PC-3 (cell line): ENCODE measurements at regions not wholly inside any gene's neighbourhood (a gene's known extent, or its start where the extent isn't known, plus 50 kb on each side); places are given as distances from the start of the nearest gene placed in this dataset.
"Not testable (repeated sequence)": the region's sequence is repeated elsewhere in the genome, so short reads cannot be mapped to it uniquely, and the experiment has no call there.

Source experiments
- ATAC-seq: fragments of 200-7000 bp; cut with Tn5 transposase; 2 replicates; pipeline ENCODE4 v1.9.1; 2020; ENCODE audit warnings: mild to moderate bottlenecking, moderate library complexity
- BruUV-seq: library from RNA; stranded (reverse); fragments of 400-500 nt; replicated peaks from 2 replicates; lab custom pipeline; 2021; lab: Mats Ljungman, UMichigan
- CTCF ChIA-PET: fragments of 300-600 bp; sonication (Branson Sonifier 250); formaldehyde crosslinking; loops from one replicate; lab custom pipeline; 2022; ENCODE audit warnings: antibody characterized with exemption; lab: Charles Lee
- POLR2A ChIA-PET: fragments of 300-600 bp; sonication (Branson Sonifier 250); formaldehyde crosslinking; loops from one replicate; lab custom pipeline; 2022; ENCODE audit warnings: antibody characterized with exemption; ENCODE audit not compliant: unreplicated experiment; lab: Charles Lee
- DNase-seq: peaks from one replicate; pipeline ENCODE4 v3.0.0-alpha.2; 2015
- H2AFZ ChIP-seq: fragments of 300-600 bp; sonication (generic); 2 replicates; pipeline ENCODE4 v1.6.0; 2016; ENCODE audit warnings: antibody characterized with exemption, low read length
- H3F3A ChIP-seq: fragments of 300-600 bp; sonication (generic); one replicate; pipeline ENCODE4 v1.6.0; 2017; ENCODE audit warnings: antibody characterized with exemption, low read length, control low read depth, mild to moderate bottlenecking; ENCODE audit not compliant: unreplicated experiment
- H3K27ac ChIP-seq: fragments of 300-600 bp; sonication (generic); 2 replicates; pipeline ENCODE4 v1.5.1; 2016; ENCODE audit warnings: mild to moderate bottlenecking, low read length
- H3K27me3 ChIP-seq: fragments of 300-600 bp; sonication (generic); 2 replicates; pipeline ENCODE4 v1.6.1; 2016; ENCODE audit warnings: low read length, mixed read lengths
- H3K36me3 ChIP-seq: fragments of 300-600 bp; sonication (generic); 2 replicates; pipeline ENCODE4 v1.6.1; 2016; ENCODE audit warnings: low read depth, mixed run types, low read length, mixed read lengths
- H3K4me1 ChIP-seq: fragments of 300-600 bp; sonication (generic); 2 replicates; pipeline ENCODE4 v1.5.1; 2016; ENCODE audit warnings: low read length; ENCODE audit not compliant: insufficient read depth
- H3K4me2 ChIP-seq: fragments of 300-600 bp; sonication (generic); 2 replicates; pipeline ENCODE4 v1.6.0; 2016; ENCODE audit warnings: low read length
- H3K4me3 ChIP-seq: fragments of 300-600 bp; sonication (generic); 2 replicates; pipeline ENCODE4 v1.5.1; 2016; ENCODE audit warnings: mild to moderate bottlenecking, low read length, mixed read lengths
- H3K79me2 ChIP-seq: fragments of 300-600 bp; sonication (generic); 2 replicates; pipeline ENCODE4 v1.6.1; 2017; ENCODE audit warnings: low read length, mixed read lengths
- H3K9ac ChIP-seq: fragments of 300-600 bp; sonication (generic); 2 replicates; pipeline ENCODE4 v1.6.0; 2016; ENCODE audit warnings: mild to moderate bottlenecking, low read length
- H3K9me2 ChIP-seq: fragments of 300-600 bp; sonication (generic); replicated peaks from 2 replicates; pipeline ENCODE4 v1.6.1; 2016; ENCODE audit warnings: mixed run types, low read length, mixed read lengths
- H3K9me3 ChIP-seq: fragments of 300-600 bp; sonication (generic); 2 replicates; pipeline ENCODE4 v1.6.1; 2016; ENCODE audit warnings: low read length, mixed read lengths
- H4K20me1 ChIP-seq: fragments of 300-600 bp; sonication (generic); 2 replicates; pipeline ENCODE4 v1.6.1; 2016; ENCODE audit warnings: low read length, mixed read lengths
- CTCF ChIP-seq: fragments of 300-600 bp; sonication (generic); conservative IDR thresholded peaks from 2 replicates; pipeline ENCODE4 v1.5.1; 2017; ENCODE audit warnings: antibody characterized with exemption, low read depth, mild to moderate bottlenecking, low read length
- EZH2 ChIP-seq: fragments of 300-600 bp; sonication (generic); IDR thresholded peaks from one replicate; pipeline ENCODE4 v1.6.1; 2017; ENCODE audit warnings: antibody characterized with exemption, mild to moderate bottlenecking, low read length; ENCODE audit not compliant: unreplicated experiment
- EZH2phosphoT487 ChIP-seq: fragments of 300-600 bp; sonication (generic); IDR thresholded peaks from 2 replicates; pipeline ENCODE4 v1.6.1; 2018; ENCODE audit warnings: mild to moderate bottlenecking, antibody characterized with exemption, low read length, borderline replicate concordance
- intact Hi-C: fragments of 100-400 bp; cut with micrococcal nuclease; formaldehyde crosslinking; loops from 2 replicates; pipeline ENCODE4 v1.9.0; 2023

DNA sequence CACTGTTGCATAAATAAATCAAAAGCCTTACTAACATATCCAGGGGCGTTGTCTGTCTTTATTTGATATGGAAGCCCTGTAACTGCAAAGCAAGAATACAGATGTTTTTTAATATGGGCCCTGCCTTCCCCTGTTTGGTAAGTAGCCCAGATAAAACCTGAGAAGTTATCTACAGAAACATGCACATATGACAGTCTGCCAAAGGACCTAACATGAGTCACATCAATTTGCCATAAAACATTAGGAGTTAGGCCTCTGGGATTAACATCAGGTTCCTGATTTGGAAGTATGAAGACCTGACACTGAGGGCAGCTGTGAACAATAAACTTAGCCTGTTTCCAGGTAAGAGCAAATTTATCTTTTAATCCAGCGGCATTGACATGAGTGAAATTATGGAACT lies 1588.8 kb downstream of the REEP3 start:
- POLR2A ChIA-PET: no interaction called here

GRCh38 chr10:65111059-65111458 lies 1589.9 kb downstream of the REEP3 start:
- H3F3A ChIP-seq, H4K20me1 ChIP-seq, BruUV-seq, H3K4me3 ChIP-seq, ATAC-seq, DNase-seq, H3K9me3 ChIP-seq, POLR2A ChIA-PET, H3K9me2 ChIP-seq, CTCF ChIA-PET, intact Hi-C loops, H3K79me2 ChIP-seq, H3K27me3 ChIP-seq, H2AFZ ChIP-seq, H3K36me3 ChIP-seq, H3K4me2 ChIP-seq, H3K9ac ChIP-seq, H3K27ac ChIP-seq: not testable (repeated sequence)
- peaks cover 11% of the 10 kb centered on the region for H3K4me1 ChIP-seq

More for the DNA sequence above, 1588.8 kb downstream of the REEP3 start:
- no peaks in the 10 kb centered on the region for H3F3A ChIP-seq
- H3K36me3 ChIP-seq: no peaks in the 10 kb centered on the region
- no peak overlapping the region for H3K4me2 ChIP-seq
- no peak overlapping the region for H3K4me3 ChIP-seq
- H3K79me2 ChIP-seq: no peaks in the 10 kb centered on the region
- H3K27me3 ChIP-seq: no peaks in the 10 kb centered on the region
- no peaks in the 10 kb centered on the region for H3K9me2 ChIP-seq
- DNase-seq: peak; percentile 75
- CTCF ChIA-PET: no interaction called here
- TF ChIP-seq EZH2 (no peak), CTCF (no peak), EZH2phosphoT487 (no peak)
- 0 out of 2 replicates have a peak, but pooled peaks cover 14% of the 10 kb centered on the region for H3K9me3 ChIP-seq
- no peak overlapping the region for H3K27ac ChIP-seq
- no peak overlapping the region for H2AFZ ChIP-seq
- peaks cover 11% of the 10 kb centered on the region for H3K4me1 ChIP-seq
- H3K9ac ChIP-seq: no peak overlapping the region
- BruUV-seq: no TSS peak
- peak; percentile 65; the same call in 1 of the 2 replicates for ATAC-seq
- no peaks in the 10 kb centered on the region for H4K20me1 ChIP-seq
- intact Hi-C loops: loop anchor here (1.0 kb wide), 1 partner anchor 33 kb away; no protein-coding TSS in a partner anchor

- Histone ChIP-seq H3K36me3 (no peaks in the 10 kb centered on the region), H3K4me3 (no peak overlapping the region), H3K79me2 (no peaks in the 10 kb centered on the region), H3F3A (no peaks in the 10 kb centered on the region), H3K4me2 (no peak overlapping the region), H3K9me3 (no peaks in the 10 kb centered on the region), H3K9me2 (no peaks in the 10 kb centered on the region), H3K9ac (no peak overlapping the region), H3K27ac (no peak overlapping the region), H2AFZ (no peak overlapping the region), H4K20me1 (no peaks in the 10 kb centered on the region), H3K27me3 (no peaks in the 10 kb centered on the region), H3K4me1 (peaks cover 11% of the 10 kb centered on the region)
- TF ChIP-seq EZH2: no peak
- no peak for TF ChIP-seq EZH2phosphoT487
- TF ChIP-seq CTCF: no peak
- intact Hi-C loops: no loop called here
- DNase-seq (no peak), ATAC-seq (no peak)
- CTCF ChIA-PET: no interaction called here
- BruUV-seq: no TSS peak
- POLR2A ChIA-PET: no interaction called here
Observed at GRCh38 chr10:65112573-65112972, 1591.4 kb downstream of the REEP3 start.
